ENCODE measurements at regions not wholly inside any gene's neighbourhood (a gene's known extent, or its start where the extent isn't known, plus 50 kb on each side); places are given as distances from the start of the nearest gene placed in this dataset.

- Histone ChIP-seq H3K9me3 (ENCODE audit: control insufficient read depth, insufficient read depth, low read depth, low read length) (no peaks in the 10 kb centered on the region), H3K4me1 (ENCODE audit: control insufficient read depth, insufficient read depth, low read length) (no peaks in the 10 kb centered on the region), H3K36me3 (ENCODE audit: control insufficient read depth, insufficient read depth, low read length) (no peaks in the 10 kb centered on the region), H3K27ac (ENCODE audit: low read length) (no peak overlapping the region), H3K4me3 (ENCODE audit: low read depth in 2 of 2, low read length in 2 of 2) (no peak overlapping the region), H3K27me3 (ENCODE audit: control insufficient read depth, insufficient read depth, low read length) (no peaks in the 10 kb centered on the region)
- ChIA-PET CTCF (no interaction called here), POLR2A (no interaction called here)
- in situ Hi-C loops (cut with HindIII; ENCODE audit: low pct_unique_long_range_greater_than_20kb, low sequenced_read_pairs), result no loop called here
- intact Hi-C loops (cut with micrococcal nuclease; ENCODE audit: unreplicated experiment), result no loop called here
- no peak for ATAC-seq
- BruUV-seq (replicated peaks), result no TSS peak
- TF ChIP-seq POLR2AphosphoS5 (IDR thresholded peaks at IDR 0.05; ENCODE audit: low read depth, low read length) (no peak), TCF7L2 (IDR thresholded peaks at IDR 0.05; ENCODE audit: low read depth, low read length) (no peak), CTCF (IDR thresholded peaks at IDR 0.05) (no peak), SIN3A (IDR thresholded peaks at IDR 0.05; ENCODE audit: borderline replicate concordance, insufficient read depth, low read depth, low read length) (no peak)
- TF ChIP-seq, protein P1, sequence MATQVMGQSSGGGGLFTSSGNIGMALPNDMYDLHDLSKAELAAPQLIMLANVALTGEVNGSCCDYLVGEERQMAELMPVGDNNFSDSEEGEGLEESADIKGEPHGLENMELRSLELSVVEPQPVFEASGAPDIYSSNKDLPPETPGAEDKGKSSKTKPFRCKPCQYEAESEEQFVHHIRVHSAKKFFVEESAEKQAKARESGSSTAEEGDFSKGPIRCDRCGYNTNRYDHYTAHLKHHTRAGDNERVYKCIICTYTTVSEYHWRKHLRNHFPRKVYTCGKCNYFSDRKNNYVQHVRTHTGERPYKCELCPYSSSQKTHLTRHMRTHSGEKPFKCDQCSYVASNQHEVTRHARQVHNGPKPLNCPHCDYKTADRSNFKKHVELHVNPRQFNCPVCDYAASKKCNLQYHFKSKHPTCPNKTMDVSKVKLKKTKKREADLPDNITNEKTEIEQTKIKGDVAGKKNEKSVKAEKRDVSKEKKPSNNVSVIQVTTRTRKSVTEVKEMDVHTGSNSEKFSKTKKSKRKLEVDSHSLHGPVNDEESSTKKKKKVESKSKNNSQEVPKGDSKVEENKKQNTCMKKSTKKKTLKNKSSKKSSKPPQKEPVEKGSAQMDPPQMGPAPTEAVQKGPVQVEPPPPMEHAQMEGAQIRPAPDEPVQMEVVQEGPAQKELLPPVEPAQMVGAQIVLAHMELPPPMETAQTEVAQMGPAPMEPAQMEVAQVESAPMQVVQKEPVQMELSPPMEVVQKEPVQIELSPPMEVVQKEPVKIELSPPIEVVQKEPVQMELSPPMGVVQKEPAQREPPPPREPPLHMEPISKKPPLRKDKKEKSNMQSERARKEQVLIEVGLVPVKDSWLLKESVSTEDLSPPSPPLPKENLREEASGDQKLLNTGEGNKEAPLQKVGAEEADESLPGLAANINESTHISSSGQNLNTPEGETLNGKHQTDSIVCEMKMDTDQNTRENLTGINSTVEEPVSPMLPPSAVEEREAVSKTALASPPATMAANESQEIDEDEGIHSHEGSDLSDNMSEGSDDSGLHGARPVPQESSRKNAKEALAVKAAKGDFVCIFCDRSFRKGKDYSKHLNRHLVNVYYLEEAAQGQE (IDR thresholded peaks at IDR 0.05; ENCODE audit: insufficient read depth in 1 of 2, low read depth in 2 of 2, low read length in 1 of 2), result no peak
- DNase-seq (ENCODE audit: low read depth, low spot score), result no peak
Measured at GRCh38 chr4:35494955-35495354, 749.4 kb downstream of the ARAP2 start.

GRCh38 chr4:35500812-35501211 lies 743.5 kb downstream of the ARAP2 start:
- ATAC-seq, result no peak
- no peaks in the 10 kb centered on the region for H3K9me3 ChIP-seq (ENCODE audit: control insufficient read depth, insufficient read depth, low read depth, low read length)
- DNase-seq (ENCODE audit: low read depth, low spot score), result no peak
- TF ChIP-seq TCF7L2 (IDR thresholded peaks at IDR 0.05; ENCODE audit: low read depth, low read length) (no peak), POLR2AphosphoS5 (IDR thresholded peaks at IDR 0.05; ENCODE audit: low read depth, low read length) (no peak), CTCF (IDR thresholded peaks at IDR 0.05) (no peak), SIN3A (IDR thresholded peaks at IDR 0.05; ENCODE audit: borderline replicate concordance, insufficient read depth, low read depth, low read length) (no peak)
- TF ChIP-seq, protein P1 (IDR thresholded peaks at IDR 0.05; ENCODE audit: insufficient read depth in 1 of 2, low read depth in 2 of 2, low read length in 1 of 2), result no peak
- no peak overlapping the region for H3K4me3 ChIP-seq (ENCODE audit: low read depth in 2 of 2, low read length in 2 of 2)
- in situ Hi-C loops (cut with HindIII; ENCODE audit: low pct_unique_long_range_greater_than_20kb, low sequenced_read_pairs), result no loop called here
- no peak overlapping the region for H3K27ac ChIP-seq (ENCODE audit: low read length)
- H3K27me3 ChIP-seq (ENCODE audit: control insufficient read depth, insufficient read depth, low read length), result no peaks in the 10 kb centered on the region
- intact Hi-C loops (cut with micrococcal nuclease; ENCODE audit: unreplicated experiment), result no loop called here
- ChIA-PET POLR2A (interaction anchor here (0.6 kb wide), 1 partner anchor 494 kb away, joined by 3 read pairs; no protein-coding TSS in a partner anchor), CTCF (no interaction called here)
- BruUV-seq (replicated peaks), result no TSS peak
- no peaks in the 10 kb centered on the region for H3K36me3 ChIP-seq (ENCODE audit: control insufficient read depth, insufficient read depth, low read length)
- no peaks in the 10 kb centered on the region for H3K4me1 ChIP-seq (ENCODE audit: control insufficient read depth, insufficient read depth, low read length)

Data from Panc1 (cell line).